K562 (cell line): ENCODE measurements at regions not wholly inside any gene's neighbourhood (a gene's known extent, or its start where the extent isn't known, plus 50 kb on each side); places are given as distances from the start of the nearest gene placed in this dataset.

Experiments used
- ATAC-seq: fragments of 200-7000 bp; cut with Tn5 transposase; 3 replicates; pipeline ENCODE4 v1.9.1; 2020; ENCODE audit warnings: moderate library complexity
- BruUV-seq: library from RNA; stranded (reverse); fragments of 400-500 nt; replicated peaks from 2 replicates; lab custom pipeline; 2021; lab: Mats Ljungman, UMichigan
- CTCF ChIA-PET: fragments of 300-600 bp; formaldehyde crosslinking; extraction: SDS; loops from one replicate; lab custom pipeline; 2021; ENCODE audit warnings: low intra/inter-chr PET ratio; lab: Yijun Ruan, JAX
- POLR2A ChIA-PET: fragments of 300-600, 350-650 bp; sonication (Branson Sonifier 250); formaldehyde crosslinking; extraction: SDS; loops from one replicate; lab custom pipeline; 2021; ENCODE audit warnings: antibody characterized with exemption, inconsistent platforms; lab: Yijun Ruan, JAX
- DNase-seq, 4 experiments: peaks; one replicate each; pipeline versions ENCODE4 v3.0.0 to v3.0.0-alpha.2; 2011 to 2018; ENCODE audit warnings: low spot score in 3 of 4, mixed read lengths in 3 of 4; ENCODE audit errors: extremely low read depth in 1 of 4
- FAIRE-seq: peaks from 2 replicates; lab custom pipeline; 2011; peaks lifted over from hg19 to GRCh38; lab: Jason Lieb, UNC
- H2AFZ ChIP-seq: 2 replicates; pipeline ENCODE4 v1.6.0; 2011; ENCODE audit warnings: low read depth, low read length, control low read depth, inconsistent platforms
- H3K27ac ChIP-seq: fragments of 200-600 bp; 3 replicates; pipeline ENCODE4 v1.8.0; 2011; ENCODE audit warnings: low read depth, mild to moderate bottlenecking, control low read depth, inconsistent platforms, low read length, moderate library complexity, mixed read lengths; ENCODE audit errors: extremely low read depth
- H3K27me3 ChIP-seq, 2 experiments: fragments of 300-600 bp in 1 of 2; 2 replicates in 1 of 2; 3 replicates in 1 of 2; pipeline versions ENCODE4 v1.6.0 to v1.8.0; 2011; ENCODE audit warnings: inconsistent platforms in 2 of 2, low read length in 2 of 2, mild to moderate bottlenecking in 1 of 2, mixed read lengths in 1 of 2, moderate library complexity in 1 of 2; ENCODE audit not compliant: control insufficient read depth in 2 of 2, insufficient read depth in 2 of 2
- H3K36me3 ChIP-seq: fragments of 300-600 bp; 3 replicates; pipeline ENCODE4 v1.8.0; 2011; ENCODE audit warnings: mild to moderate bottlenecking, low read length, inconsistent platforms; ENCODE audit not compliant: control insufficient read depth, insufficient read depth
- H3K4me1 ChIP-seq, 2 experiments: fragments of 200-600 bp in 1 of 2; replicated peaks in 1 of 2; 2 replicates in 1 of 2; 3 replicates in 1 of 2; pipeline versions ENCODE4 v1.5.1 to v1.8.0; 2011; ENCODE audit warnings: inconsistent platforms in 2 of 2, low read length in 2 of 2, mild to moderate bottlenecking in 1 of 2, mixed read lengths in 1 of 2, moderate library complexity in 1 of 2; ENCODE audit not compliant: control insufficient read depth in 2 of 2, insufficient read depth in 2 of 2
- H3K4me2 ChIP-seq: 2 replicates; pipeline ENCODE4 v1.6.1; 2011; ENCODE audit warnings: low read length, control low read depth, inconsistent platforms, mixed read lengths; ENCODE audit not compliant: insufficient read depth
- H3K4me3 ChIP-seq: fragments of 200-600 bp; sonication (generic), shearing (Covaris generic); 2 replicates; pipeline ENCODE4 v1.5.1; 2016; ENCODE audit warnings: control low read depth, inconsistent platforms
- H3K79me2 ChIP-seq: fragments of 200-600 bp; 3 replicates; pipeline ENCODE4 v1.8.0; 2011; ENCODE audit warnings: low read length, inconsistent platforms; ENCODE audit not compliant: control insufficient read depth, insufficient read depth
- H3K9ac ChIP-seq, 2 experiments: 2 replicates each; pipeline versions ENCODE4 v1.6.0 to v1.6.1; 2011; ENCODE audit warnings: low read depth in 2 of 2, low read length in 2 of 2, control low read depth in 1 of 2, inconsistent platforms in 1 of 2, mild to moderate bottlenecking in 1 of 2, mixed read lengths in 1 of 2; ENCODE audit not compliant: insufficient read depth in 1 of 2
- H3K9me1 ChIP-seq: one replicate; pipeline ENCODE4 v1.6.0; 2011; ENCODE audit warnings: inconsistent platforms, mild to moderate bottlenecking, low read length, moderate library complexity; ENCODE audit not compliant: control insufficient read depth, insufficient read depth
- H3K9me3 ChIP-seq: replicated peaks from 2 replicates; pipeline ENCODE4 v1.5.1; 2011; ENCODE audit warnings: low read depth, low read length, inconsistent platforms; ENCODE audit not compliant: control insufficient read depth, insufficient read depth
- H4K20me1 ChIP-seq: replicated peaks from 2 replicates; pipeline ENCODE4 v1.6.1; 2011; ENCODE audit warnings: low read length, inconsistent platforms, mixed read lengths; ENCODE audit not compliant: control insufficient read depth, insufficient read depth
- ATF1 ChIP-seq, 2 experiments: fragments of 450-650 bp in 1 of 2; IDR thresholded peaks; 2 replicates each; pipeline ENCODE4 v1.6.1; 2016; ENCODE audit warnings: missing compliant biosample characterization in 1 of 2, missing genetic modification characterization in 1 of 2
- BCOR ChIP-seq: fragments of 450-650 bp; IDR thresholded peaks from 2 replicates; pipeline ENCODE4 v1.6.1; 2016
- BRD4 ChIP-seq: fragments of 200-600 bp; sonication (generic); IDR thresholded peaks from 2 replicates; pipeline ENCODE4 v1.6.1; 2017; ENCODE audit warnings: inconsistent platforms
- CCNT2 ChIP-seq: IDR thresholded peaks from 2 replicates; pipeline ENCODE4 v1.6.1; 2011; ENCODE audit warnings: borderline replicate concordance, low read depth, mild to moderate bottlenecking, moderate library complexity, mixed read lengths, low read length; ENCODE audit not compliant: insufficient read length; ENCODE audit errors: extremely low read depth
- DNMT1 ChIP-seq: fragments of 450-650 bp; IDR thresholded peaks from 2 replicates; pipeline ENCODE4 v1.6.1; 2016; ENCODE audit warnings: antibody characterized with exemption, mild to moderate bottlenecking
- ELF1 ChIP-seq: fragments of 200-800 bp; sonication (Bioruptor generic); IDR thresholded peaks from 2 replicates; pipeline ENCODE4 v1.6.1; 2016; ENCODE audit warnings: missing genetic modification characterization, missing compliant biosample characterization
- FOXA1 ChIP-seq: fragments of 450-650 bp; IDR thresholded peaks from 2 replicates; pipeline ENCODE4 v1.6.1; 2016; ENCODE audit warnings: mild to moderate bottlenecking, borderline replicate concordance
- FOXP1 ChIP-seq: sonication (generic); formaldehyde crosslinking; IDR thresholded peaks from 2 replicates; pipeline ENCODE4 v1.8.0; 2022; ENCODE audit warnings: mild to moderate bottlenecking, missing genetic modification reagents
- HOXB6 ChIP-seq: fragments of 250-450 bp; sonication (Bioruptor Pico); IDR thresholded peaks from 2 replicates; pipeline ENCODE4 v1.5.1; 2022; ENCODE audit warnings: mild to moderate bottlenecking, borderline replicate concordance
- KHSRP ChIP-seq: fragments of 450-650 bp; IDR thresholded peaks from 2 replicates; pipeline ENCODE4 v1.6.1; 2017
- MCM7 ChIP-seq, 2 experiments: fragments of 450-650 bp; IDR thresholded peaks; 2 replicates each; pipeline ENCODE4 v1.6.1; 2016 to 2018
- RBM25 ChIP-seq: fragments of 200-400 bp; formaldehyde crosslinking; IDR thresholded peaks from 2 replicates; pipeline ENCODE4 v1.6.1; 2018; ENCODE audit warnings: low read length, low read depth, moderate library complexity; ENCODE audit not compliant: severe bottlenecking
- RFX7 ChIP-seq: fragments of 250-450 bp; sonication (Bioruptor Pico); IDR thresholded peaks from 2 replicates; pipeline ENCODE4 v1.5.1; 2021; ENCODE audit warnings: mild to moderate bottlenecking
- TRIM24 ChIP-seq, 2 experiments: fragments of 450-650 bp; IDR thresholded peaks; 2 replicates each; pipeline ENCODE4 v1.6.1; 2016
- ZNF263 ChIP-seq: sonication (generic); formaldehyde crosslinking; IDR thresholded peaks from 2 replicates; pipeline ENCODE4 v1.8.0; 2022; ENCODE audit warnings: mild to moderate bottlenecking, missing genetic modification reagents, borderline replicate concordance
- WGBS: fragments of 100-300 bp; shearing (Covaris generic); methylation state at CpG from one replicate; pipeline ENCODE4 v1.1.6; 2016; ENCODE audit warnings: low coverage, mixed read lengths; ENCODE audit not compliant: insufficient coverage; ENCODE audit errors: missing lambda C conversion rate; 5-methylcytosine and 5-hydroxymethylcytosine counted together
- in situ Hi-C: fragments of 300-500 bp; cut with MboI; formaldehyde crosslinking; loops from 4 replicates; pipeline ENCODE4 v1.15.0; 2018; ENCODE audit warnings: inconsistent platforms, mixed read lengths
- intact Hi-C: fragments of 100-400 bp; cut with micrococcal nuclease; formaldehyde crosslinking; loops from 2 replicates; pipeline ENCODE4 v1.14.2; 2022

DNA sequence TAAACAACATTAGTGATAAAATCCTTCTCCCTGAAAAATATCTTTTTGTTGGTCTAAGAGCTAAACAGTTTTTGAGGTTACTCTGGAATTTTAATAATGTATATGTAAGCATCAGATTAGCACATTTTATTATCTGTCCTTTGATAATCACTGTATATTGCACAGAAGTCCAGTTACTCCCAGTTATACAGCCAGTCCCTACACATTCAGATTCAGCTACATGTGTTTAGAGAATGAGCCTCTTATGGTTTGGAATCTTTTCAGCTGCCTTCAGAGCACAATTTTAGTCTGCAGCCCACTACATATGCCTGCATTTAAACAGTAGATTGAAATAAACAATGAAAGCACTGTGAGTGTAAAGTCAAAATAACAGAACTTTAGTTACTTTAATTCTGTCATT is 438.2 kb downstream of the ARHGEF28 start:
- ATAC-seq: no peak
- no TSS peak for BruUV-seq
- POLR2A ChIA-PET: interaction anchor here (1.0 kb wide), 1 partner anchor 9 kb away, joined by 3 read pairs; no protein-coding TSS in a partner anchor
- CTCF ChIA-PET: no interaction called here
- TF ChIP-seq BRD4 (no peak), CCNT2 (no peak), TRIM24 (IDR thresholded peaks at IDR 0.05) (no peak), RFX7 (CRISPR knock-in tag) (no peak), RBM25 (no peak), MCM7 (IDR thresholded peaks at IDR 0.05) (no peak), FOXP1 (CRISPR knock-in tag) (no peak), DNMT1 (no peak), KHSRP (no peak), BCOR (no peak)
- TF ChIP-seq, all 486 proteins: peak for 0
- Histone ChIP-seq H3K79me2 (no peaks in the 10 kb centered on the region), H3K9ac (no peak overlapping the region), H3K4me3 (no peak overlapping the region), H3K9me3 (no peaks in the 10 kb centered on the region), H4K20me1 (no peaks in the 10 kb centered on the region), H2AFZ (no peak overlapping the region), H3K27ac (no peak overlapping the region), H3K36me3 (no peaks in the 10 kb centered on the region), H3K4me2 (no peak overlapping the region), H3K27me3 (no peaks in the 10 kb centered on the region), H3K9me1 (no peaks in the 10 kb centered on the region), H3K4me1 (no peaks in the 10 kb centered on the region)
- in situ Hi-C loops: no loop called here
- intact Hi-C loops: no loop called here
- DNase-seq: no peak
- FAIRE-seq: no peak

GRCh38 chr5:74063821-74064220 is 437.8 kb downstream of the ARHGEF28 start:
- Histone ChIP-seq H4K20me1 (no peaks in the 10 kb centered on the region), H3K36me3 (no peaks in the 10 kb centered on the region), H3K4me2 (no peak overlapping the region), H3K27me3 (no peaks in the 10 kb centered on the region), H2AFZ (no peak overlapping the region), H3K9ac (no peak overlapping the region), H3K4me1 (no peaks in the 10 kb centered on the region), H3K9me3 (no peaks in the 10 kb centered on the region), H3K4me3 (no peak overlapping the region), H3K27ac (no peak overlapping the region), H3K79me2 (no peaks in the 10 kb centered on the region), H3K9me1 (no peaks in the 10 kb centered on the region)
- intact Hi-C loops (no loop called here), in situ Hi-C loops (no loop called here)
- POLR2A ChIA-PET: interaction anchor here (1.0 kb wide), 1 partner anchor 10 kb away, joined by 3 read pairs; no protein-coding TSS in a partner anchor
- TF ChIP-seq FOXA1 (no peak), ATF1 (CRISPR knock-in tag; IDR thresholded peaks at IDR 0.05) (no peak), ATF1 (tag; IDR thresholded peaks at IDR 0.05) (no peak), ELF1 (tag) (0 out of 2 replicates have a peak, but pooled peaks have one; percentile 9), ZNF263 (CRISPR knock-in tag) (no peak), HOXB6 (CRISPR knock-in tag) (no peak)
- CTCF ChIA-PET: no interaction called here
- no peak for DNase-seq
- ATAC-seq: no peak
- no peak for FAIRE-seq
- WGBS: 2% methylated on average over 3 of the region's 3 CpGs
- BruUV-seq: no TSS peak
